ENCODE measurements at regions not wholly inside any gene's neighbourhood (a gene's known extent, or its start where the extent isn't known, plus 50 kb on each side); places are given as distances from the start of the nearest gene placed in this dataset.

DNA sequence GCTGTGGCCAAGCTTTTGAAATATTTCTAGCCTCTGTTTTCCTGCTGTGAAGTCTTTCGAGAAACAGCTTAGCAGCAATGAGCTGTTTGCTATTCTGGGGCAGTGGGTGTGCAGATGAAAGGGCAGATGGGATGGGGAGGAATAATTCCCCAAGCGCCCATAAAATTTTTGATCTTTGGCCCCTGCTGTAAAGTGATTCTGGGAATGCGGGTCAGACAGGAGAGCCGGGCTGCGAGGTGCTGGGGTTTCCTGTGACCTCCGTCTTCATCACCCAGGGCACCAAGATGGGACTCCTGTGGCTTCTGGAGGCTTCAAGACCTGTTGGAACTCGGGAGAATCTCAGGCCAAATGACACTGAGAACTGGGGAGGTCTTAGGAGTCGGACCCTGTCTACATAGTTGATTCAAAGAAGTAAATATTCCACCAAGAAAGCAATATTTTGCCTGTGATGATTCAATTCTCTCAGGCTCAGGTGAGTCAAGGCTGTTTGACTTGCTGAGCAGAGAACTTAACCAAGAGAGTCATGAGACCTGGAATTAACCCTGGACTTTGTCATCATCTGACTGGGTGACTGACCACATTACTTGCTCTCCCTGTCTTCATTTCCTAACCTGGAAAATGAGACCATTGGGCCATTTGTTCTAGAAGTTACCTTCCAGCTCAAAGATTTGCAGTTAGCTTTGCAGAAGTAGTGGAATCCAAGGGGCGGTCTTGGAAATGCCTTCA, 86.4 kb downstream of the POLR2M start:
- no peak overlapping the region for H3K4me3 ChIP-seq (ENCODE audit: low read length)
- Mint-ChIP-seq H3K27ac (no peak overlapping the region), H3K9me3 (no peaks in the 10 kb centered on the region), H3K4me3 (no peak overlapping the region), H3K4me1 (no peaks in the 10 kb centered on the region), H3K36me3 (no peaks in the 10 kb centered on the region), H3K27me3 (ENCODE audit: low read depth in 2 of 2) (peaks cover 13 to 32% of the 10 kb centered on the region in 2 donors)
- 84% methylated on average over 8 of the region's 9 CpGs for WGBS (ENCODE audit: insufficient coverage)
- DNase-seq: no peak
- no peaks in the 10 kb centered on the region for H3K9me3 ChIP-seq (ENCODE audit: control insufficient read depth, insufficient read depth, low read length)
- intact Hi-C loops (cut with micrococcal nuclease): no loop called here
- H3K27ac ChIP-seq (ENCODE audit: low read length): no peak overlapping the region
- ATAC-seq: no peak
- no peaks in the 10 kb centered on the region for H3K27me3 ChIP-seq (ENCODE audit: control insufficient read depth, insufficient read depth, low read length)
- no peaks in the 10 kb centered on the region for H3K36me3 ChIP-seq (ENCODE audit: control insufficient read depth, insufficient read depth, low read length)
- no peak for TF ChIP-seq CTCF (IDR thresholded peaks at IDR 0.05)
- H3K4me1 ChIP-seq (ENCODE audit: control insufficient read depth, insufficient read depth, low read length): no peaks in the 10 kb centered on the region

- TF ChIP-seq CTCF (IDR thresholded peaks at IDR 0.05): no peak
- Histone ChIP-seq H3K9me3 (ENCODE audit: control insufficient read depth, insufficient read depth, low read length) (no peaks in the 10 kb centered on the region), H3K4me1 (ENCODE audit: control insufficient read depth, insufficient read depth, low read length) (no peaks in the 10 kb centered on the region), H3K4me3 (ENCODE audit: low read length) (no peak overlapping the region), H3K27ac (ENCODE audit: low read length) (no peak overlapping the region), H3K27me3 (ENCODE audit: control insufficient read depth, insufficient read depth, low read length) (no peaks in the 10 kb centered on the region), H3K36me3 (ENCODE audit: control insufficient read depth, insufficient read depth, low read length) (no peaks in the 10 kb centered on the region)
- intact Hi-C loops (cut with micrococcal nuclease): no loop called here
- H3K36me3 Mint-ChIP-seq: no peaks in the 10 kb centered on the region
- H3K4me1 Mint-ChIP-seq: no peaks in the 10 kb centered on the region
- no peak for ATAC-seq
- peaks cover 8 to 34% of the 10 kb centered on the region in 2 donors for H3K27me3 Mint-ChIP-seq (ENCODE audit: low read depth in 2 of 2)
- H3K27ac Mint-ChIP-seq: no peak overlapping the region
- H3K4me3 Mint-ChIP-seq: no peak overlapping the region
- WGBS (ENCODE audit: insufficient coverage): 90% methylated on average over 5 of the region's 6 CpGs
- no peaks in the 10 kb centered on the region for H3K9me3 Mint-ChIP-seq
- DNase-seq: no peak
Measured at GRCh38 chr15:57795261-57795660, 88.7 kb downstream of the POLR2M start.

GRCh38 chr15:57796146-57796545, 89.6 kb downstream of the POLR2M start:
- no peaks in the 10 kb centered on the region for H3K27me3 ChIP-seq (ENCODE audit: control insufficient read depth, insufficient read depth, low read length)
- H3K36me3 ChIP-seq (ENCODE audit: control insufficient read depth, insufficient read depth, low read length): no peaks in the 10 kb centered on the region
- no peaks in the 10 kb centered on the region for H3K36me3 Mint-ChIP-seq
- no peak overlapping the region for H3K4me3 Mint-ChIP-seq
- H3K4me1 Mint-ChIP-seq: no peaks in the 10 kb centered on the region
- H3K27me3 Mint-ChIP-seq (ENCODE audit: low read depth in 2 of 2): peaks cover 8 to 37% of the 10 kb centered on the region in 2 donors
- H3K9me3 Mint-ChIP-seq: no peaks in the 10 kb centered on the region
- H3K4me3 ChIP-seq (ENCODE audit: low read length): no peak overlapping the region
- TF ChIP-seq CTCF (IDR thresholded peaks at IDR 0.05): no peak
- no peak overlapping the region for H3K27ac Mint-ChIP-seq
- H3K9me3 ChIP-seq (ENCODE audit: control insufficient read depth, insufficient read depth, low read length): no peaks in the 10 kb centered on the region
- ATAC-seq: no peak
- no peak overlapping the region for H3K27ac ChIP-seq (ENCODE audit: low read length)
- DNase-seq: no peak
- intact Hi-C loops (cut with micrococcal nuclease): no loop called here
- no peaks in the 10 kb centered on the region for H3K4me1 ChIP-seq (ENCODE audit: control insufficient read depth, insufficient read depth, low read length)
- WGBS (ENCODE audit: insufficient coverage): 100% methylated on average over 1 of the region's 1 CpG

GRCh38 chr15:57797110-57797509, 90.6 kb downstream of the POLR2M start:
- ATAC-seq: peak in 1 of 3 donors; percentile 41

More at GRCh38 chr15:57797110-57797509, 90.6 kb downstream of the POLR2M start:
- H3K27ac Mint-ChIP-seq: no peak overlapping the region
- H3K9me3 Mint-ChIP-seq: no peaks in the 10 kb centered on the region
- no peak overlapping the region for H3K4me3 Mint-ChIP-seq
- WGBS (ENCODE audit: insufficient coverage): 82% methylated on average over 3 of the region's 3 CpGs
- Histone ChIP-seq H3K36me3 (ENCODE audit: control insufficient read depth, insufficient read depth, low read length) (no peaks in the 10 kb centered on the region), H3K4me1 (ENCODE audit: control insufficient read depth, insufficient read depth, low read length) (no peaks in the 10 kb centered on the region), H3K27me3 (ENCODE audit: control insufficient read depth, insufficient read depth, low read length) (no peaks in the 10 kb centered on the region), H3K9me3 (ENCODE audit: control insufficient read depth, insufficient read depth, low read length) (no peaks in the 10 kb centered on the region), H3K27ac (ENCODE audit: low read length) (no peak overlapping the region), H3K4me3 (ENCODE audit: low read length) (no peak overlapping the region)
- no peak for DNase-seq
- intact Hi-C loops (cut with micrococcal nuclease): no loop called here
- H3K36me3 Mint-ChIP-seq: no peaks in the 10 kb centered on the region
- TF ChIP-seq CTCF (IDR thresholded peaks at IDR 0.05): no peak
- H3K27me3 Mint-ChIP-seq (ENCODE audit: low read depth in 2 of 2): peaks cover 8 to 47% of the 10 kb centered on the region in 2 donors
- H3K4me1 Mint-ChIP-seq: no peaks in the 10 kb centered on the region
